GM19035 (cell line): ENCODE measurements at regions not wholly inside any gene's neighbourhood (a gene's known extent, or its start where the extent isn't known, plus 50 kb on each side); places are given as distances from the start of the nearest gene placed in this dataset.

Experiments used
- ATAC-seq: cut with Tn5 transposase; IDR thresholded peaks from one replicate; pipeline ENCODE4 v1.9.1; 2021; ENCODE audit not compliant: unreplicated experiment

DNA sequence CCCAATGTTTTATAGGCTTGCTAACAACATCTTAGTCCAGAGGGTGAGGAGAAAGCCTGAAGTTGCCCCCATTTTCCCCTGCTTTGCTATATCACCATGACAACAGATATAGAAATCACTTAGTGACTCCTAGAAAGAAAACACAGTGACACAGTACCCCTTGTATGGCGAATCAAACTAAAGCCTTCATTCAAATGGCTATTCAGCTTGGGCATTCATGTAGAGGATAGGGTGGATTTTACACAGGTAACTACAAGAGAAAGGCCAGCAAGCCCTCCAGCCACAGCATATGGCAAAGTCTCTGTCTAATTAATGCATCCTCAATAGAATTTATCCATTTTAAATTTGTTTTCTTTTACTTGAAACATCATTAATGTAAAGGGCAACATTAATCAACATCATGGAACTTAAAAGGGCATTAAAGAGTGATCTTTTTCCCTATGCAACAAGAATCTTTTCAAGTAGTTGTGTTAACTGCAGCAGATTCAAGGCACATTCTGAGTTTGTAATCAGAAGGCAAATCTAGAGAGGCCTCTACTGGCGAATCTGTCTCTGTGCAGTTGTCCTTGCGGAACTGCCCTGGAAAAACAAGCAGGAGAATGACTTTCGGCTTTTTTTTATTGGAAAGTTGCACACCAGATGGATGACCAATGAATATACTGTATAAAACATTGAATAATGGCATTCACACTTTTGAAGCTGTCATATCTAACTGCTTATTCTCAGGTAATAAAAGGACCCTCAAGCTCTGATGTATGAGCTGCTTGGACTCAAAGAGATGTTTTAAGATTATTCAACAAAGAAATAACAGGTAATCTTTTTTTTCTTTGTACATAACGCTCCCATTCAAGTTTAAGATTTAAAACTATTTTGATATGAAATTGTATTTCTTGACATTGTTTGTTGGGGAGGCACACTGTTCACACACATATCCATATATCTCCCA is 621.7 kb upstream of the AGTR1 start:
- no peak for ATAC-seq

DNA sequence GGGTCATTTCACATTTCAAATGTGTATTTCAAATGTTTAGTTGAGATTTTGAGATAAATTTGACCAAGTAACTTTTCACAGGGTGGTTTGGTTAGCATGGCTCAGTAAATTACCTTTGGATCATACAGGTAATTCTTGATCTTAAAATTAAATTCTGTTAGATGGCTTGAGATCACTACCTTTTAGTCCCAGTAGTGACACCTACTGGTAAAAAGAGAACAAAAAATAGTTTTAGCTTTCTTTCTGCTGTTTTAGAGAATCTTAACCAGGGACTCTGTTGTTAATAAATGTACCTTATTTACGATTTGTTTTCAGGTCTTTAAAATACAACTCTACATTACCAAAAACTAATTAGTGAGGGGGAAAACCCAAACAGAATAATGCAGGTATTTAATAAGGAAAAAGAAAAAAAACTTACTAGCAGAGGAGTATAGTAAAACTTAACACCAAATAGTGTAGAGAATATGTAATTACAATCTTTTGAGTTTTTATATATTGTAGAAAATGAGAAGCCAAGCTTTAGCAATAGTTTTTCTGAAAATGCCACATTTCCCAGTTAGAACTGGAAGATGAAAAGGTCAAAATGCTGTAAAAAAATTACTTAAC is 620.3 kb upstream of the AGTR1 start:
- no peak for ATAC-seq

DNA sequence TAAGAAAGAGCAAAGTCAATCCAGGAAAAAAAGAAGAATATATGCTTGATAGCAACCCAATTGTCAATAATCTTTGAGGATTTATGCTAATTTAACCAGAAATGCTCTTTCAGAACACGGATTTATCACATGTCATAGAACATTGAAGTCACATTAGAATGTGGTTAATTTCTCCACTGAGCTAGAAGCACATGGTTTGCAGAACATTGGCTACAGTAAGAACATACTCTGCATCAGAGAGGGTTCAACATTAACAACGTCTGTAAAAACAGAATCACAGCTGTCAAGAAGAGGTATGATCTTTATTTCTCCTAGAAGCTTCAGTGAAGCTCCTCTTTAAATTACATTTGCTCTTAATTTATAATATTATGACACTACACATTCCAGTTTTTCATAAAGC is 619.7 kb upstream of the AGTR1 start:
- ATAC-seq, result no peak

DNA sequence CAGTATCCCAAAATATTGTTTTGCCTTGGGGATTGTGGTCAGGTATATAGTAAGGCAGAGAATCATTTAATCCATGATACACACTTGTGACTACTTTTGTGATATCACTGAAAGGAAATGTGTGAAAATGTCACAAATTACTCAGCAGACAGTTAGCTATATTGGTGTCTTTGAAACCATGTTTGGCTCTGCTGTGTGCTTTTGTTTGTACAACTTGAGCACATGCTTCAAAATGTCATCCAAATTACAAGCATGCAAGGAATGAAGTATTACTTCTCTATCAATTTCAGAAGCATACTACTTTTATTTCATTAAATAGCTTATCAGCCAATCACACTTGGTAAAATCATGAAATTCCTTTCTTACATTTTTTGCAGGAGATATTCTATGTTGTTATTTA is 619.0 kb upstream of the AGTR1 start:
- no peak for ATAC-seq

DNA sequence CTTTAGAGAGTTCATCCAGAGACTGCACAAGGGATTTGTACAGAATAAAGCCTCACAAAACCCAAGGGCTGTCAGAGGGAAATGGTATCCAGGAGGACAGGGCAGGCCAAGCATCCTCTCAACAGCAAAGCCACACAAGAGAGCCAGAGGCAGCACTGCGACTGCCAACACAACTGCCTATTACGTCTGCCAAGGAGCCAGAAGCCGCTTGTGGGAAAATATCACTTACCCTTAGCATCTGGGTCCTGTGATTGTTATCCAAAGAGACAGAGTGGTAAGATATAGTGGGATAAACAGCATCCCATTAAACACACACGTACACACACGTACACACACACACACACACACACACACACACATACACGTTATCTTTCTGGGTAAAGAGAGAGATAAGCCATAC is 618.3 kb upstream of the AGTR1 start:
- no peak for ATAC-seq

DNA sequence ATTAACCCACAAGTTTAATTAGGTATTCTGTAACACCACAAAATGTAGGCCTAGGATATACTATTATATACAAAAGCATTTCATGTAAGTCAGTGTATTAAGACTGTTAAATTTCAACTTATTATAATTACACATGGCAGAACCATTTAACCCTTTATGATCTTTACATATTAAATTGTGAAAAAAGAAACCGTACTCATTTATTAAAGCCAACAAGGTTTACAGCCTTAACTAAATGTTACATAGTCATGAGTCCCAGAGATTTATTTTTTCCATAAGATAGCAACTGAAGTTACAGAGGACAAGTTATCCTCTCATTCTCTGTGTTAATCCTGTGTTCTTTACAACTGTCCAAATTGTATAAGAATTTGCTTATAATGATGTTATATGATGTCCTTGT is 615.8 kb upstream of the AGTR1 start:
- ATAC-seq, result no peak

DNA sequence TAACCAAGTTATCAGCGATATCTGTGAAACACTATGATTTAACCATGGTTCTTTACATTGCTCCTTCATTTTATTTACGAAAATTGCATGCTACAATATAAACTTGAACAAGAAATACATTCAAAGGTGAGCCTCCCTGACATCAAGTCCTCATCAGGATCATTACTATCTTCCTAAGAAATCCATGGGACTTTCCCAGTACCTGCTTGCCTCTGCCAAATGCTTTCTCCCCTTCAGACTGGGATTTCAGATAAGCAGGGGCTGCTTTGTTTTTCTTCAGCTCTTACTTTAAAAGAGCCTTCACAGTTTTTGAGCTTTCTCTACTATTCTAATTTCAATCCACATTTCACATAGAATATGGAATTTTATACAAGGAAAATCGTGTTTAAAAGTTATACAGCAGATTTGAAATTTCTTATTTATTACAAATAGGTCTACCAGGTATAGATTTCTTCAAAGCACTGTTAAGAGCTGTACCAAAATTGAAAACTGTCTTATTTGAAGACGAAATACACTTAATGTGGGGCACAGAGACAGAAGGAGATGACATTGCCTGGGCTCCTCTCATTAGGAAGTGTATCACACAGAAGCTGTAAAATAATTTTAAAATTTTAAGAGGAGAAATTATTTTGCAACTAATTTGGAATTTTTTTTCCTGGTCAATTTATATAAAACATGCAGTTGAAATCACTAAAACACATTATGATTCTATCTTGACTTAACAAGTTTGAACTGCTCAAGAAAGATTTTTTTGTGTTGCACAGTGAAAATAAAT is 615.0 kb upstream of the AGTR1 start:
- no peak for ATAC-seq

DNA sequence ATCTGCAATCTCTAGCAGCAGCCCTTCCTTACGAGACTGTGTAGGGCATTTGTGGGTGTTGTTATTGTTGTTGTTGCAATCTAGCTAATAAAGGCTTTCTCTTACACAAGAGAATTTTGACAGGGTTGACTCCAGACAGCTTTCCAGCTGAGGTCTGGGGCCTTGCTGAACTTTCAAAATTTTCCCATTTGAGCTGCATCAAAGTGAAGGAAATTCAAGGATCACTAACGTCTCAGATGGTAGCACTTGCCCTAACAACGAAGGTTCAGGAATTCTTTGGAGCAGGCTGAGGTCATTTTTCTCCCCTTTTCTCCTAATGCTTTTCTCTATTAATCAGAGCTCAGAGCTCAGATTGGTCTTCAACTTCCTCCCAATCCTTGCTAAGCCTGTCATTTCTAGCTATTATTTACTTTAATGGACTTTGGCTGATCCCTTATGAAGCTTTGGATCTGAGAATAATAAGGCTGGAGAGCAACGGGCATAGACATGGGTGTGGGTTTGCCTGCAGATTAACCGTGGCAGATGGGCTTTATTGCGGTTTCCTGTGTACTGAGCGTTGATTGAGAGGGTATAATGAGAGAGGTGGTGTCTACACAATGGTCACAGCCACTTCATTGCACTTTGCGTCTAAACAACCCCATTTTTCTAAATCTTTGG is 614.0 kb upstream of the AGTR1 start:
- ATAC-seq, result no peak

DNA sequence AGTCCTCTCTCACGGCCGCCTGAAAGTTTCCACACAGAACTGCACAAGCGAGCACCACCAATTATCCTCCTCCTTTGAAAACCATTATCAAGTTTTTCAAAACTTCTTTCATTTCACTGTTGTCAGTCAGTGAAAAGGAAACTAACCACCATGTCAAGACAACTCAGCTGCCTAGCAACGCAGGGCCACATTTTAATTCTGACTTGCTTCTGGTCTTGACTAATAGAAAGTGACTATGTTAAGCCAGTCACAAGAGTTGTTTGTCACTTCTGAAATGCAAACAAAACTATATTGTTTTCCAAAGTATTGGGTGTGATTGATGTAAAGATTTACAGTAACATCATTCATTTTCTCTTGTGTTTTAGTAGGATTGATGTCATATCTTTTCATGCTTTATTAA is 612.8 kb upstream of the AGTR1 start:
- ATAC-seq, result peak; percentile 95

DNA sequence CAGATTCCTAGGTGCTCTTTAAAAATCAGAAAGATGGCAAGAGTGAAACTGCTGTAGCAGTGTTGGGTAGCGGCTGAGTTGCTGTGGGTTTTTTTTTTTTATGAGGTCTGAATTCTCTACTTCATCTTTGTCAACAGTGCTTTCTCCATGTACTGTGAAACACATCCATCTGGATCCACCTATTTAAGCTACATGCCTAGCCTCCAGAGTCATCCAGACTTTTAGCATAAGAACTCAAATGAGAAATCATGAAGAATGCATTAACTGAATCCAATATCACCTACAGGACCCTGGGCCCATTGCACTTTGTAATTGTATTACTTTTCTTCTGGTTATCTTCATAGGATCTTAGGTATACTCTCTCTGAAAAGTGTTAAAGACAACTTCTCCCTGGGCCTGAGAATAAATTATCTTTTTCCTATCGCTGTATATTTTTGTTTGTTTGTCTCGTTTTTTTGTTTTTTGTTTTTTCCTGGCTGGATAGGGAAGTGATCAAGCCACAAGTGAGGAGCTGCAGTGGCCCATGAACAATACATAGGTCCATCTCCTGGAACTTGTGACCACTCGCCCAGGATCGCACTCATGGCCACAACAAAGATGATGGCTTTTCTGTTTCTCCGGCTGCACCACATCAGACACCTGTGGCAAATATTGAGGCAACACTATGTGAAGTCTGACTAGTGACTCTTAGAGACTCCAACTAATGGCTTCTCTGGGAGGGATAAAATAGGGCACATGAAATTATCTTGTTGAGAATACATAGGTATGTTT is 609.9 kb upstream of the AGTR1 start:
- no peak for ATAC-seq

DNA sequence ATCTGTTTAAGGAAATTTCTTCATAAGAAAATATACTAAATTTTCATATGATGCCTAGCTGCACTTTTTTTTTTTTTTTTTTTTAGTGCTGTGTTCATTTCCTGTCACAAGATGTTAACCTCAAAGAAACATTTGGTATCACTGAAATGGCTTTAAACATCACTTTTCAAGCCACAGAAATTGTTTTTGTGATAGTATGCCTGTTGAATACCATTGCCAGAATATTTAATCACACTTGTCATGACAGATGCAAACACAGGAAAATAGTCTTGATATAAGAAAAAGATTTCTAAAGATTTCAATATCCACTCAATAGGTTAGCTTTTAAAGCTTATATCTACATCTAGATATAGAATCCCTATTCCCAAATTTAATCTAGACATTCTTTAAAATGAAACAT is 608.5 kb upstream of the AGTR1 start:
- ATAC-seq, result no peak

DNA sequence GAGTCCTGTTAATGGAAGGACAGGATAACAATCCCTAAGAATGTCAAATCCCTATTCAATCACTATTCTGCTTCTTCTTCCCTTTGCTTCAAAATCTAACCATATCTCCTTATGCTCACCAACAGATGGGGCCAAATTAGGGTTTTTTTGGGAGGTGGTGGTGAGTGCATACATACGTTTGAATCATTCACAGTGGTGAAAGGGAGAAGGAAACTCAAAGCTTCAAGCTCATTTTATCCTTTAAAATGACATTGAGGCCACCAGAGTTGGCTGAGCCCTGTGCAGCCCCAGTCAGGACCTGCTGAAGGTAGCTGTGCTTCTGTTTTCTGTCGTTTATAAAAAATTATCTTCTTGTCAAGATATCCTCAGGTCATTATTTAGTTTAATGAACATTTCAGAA is 607.5 kb upstream of the AGTR1 start:
- no peak for ATAC-seq

DNA sequence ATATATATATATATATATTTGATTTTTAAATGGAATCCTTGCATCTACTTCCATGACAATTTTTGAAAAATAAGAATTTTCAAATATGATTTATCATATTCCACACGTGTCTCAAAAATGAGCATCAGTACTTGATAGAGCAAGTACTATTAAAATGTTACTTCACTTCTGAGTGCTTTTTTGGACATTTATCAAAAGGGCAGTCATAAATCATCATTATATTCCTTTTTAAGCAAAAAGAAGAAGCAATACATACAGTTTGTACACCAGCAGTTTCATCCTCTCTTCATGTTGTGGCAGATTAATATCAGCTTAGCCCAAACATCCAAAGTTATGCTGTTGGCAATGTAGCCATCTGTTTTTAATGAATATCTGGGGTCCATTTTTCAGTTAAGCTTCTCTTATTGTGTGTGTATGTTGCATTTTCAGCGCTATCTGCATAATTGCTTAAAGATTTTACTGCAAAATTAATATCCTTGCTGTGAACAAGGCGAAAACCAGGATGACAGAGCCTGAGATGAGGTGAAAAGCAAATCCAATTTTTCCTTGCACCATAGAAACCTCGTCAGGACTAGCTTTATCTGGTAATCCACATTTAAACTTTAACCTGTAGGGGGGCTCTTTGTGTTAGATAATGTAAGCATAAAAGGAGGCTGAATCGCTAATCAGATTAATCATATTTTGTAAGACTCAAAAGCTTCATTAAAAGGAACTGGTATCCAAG is 604.9 kb upstream of the AGTR1 start:
- no peak for ATAC-seq

DNA sequence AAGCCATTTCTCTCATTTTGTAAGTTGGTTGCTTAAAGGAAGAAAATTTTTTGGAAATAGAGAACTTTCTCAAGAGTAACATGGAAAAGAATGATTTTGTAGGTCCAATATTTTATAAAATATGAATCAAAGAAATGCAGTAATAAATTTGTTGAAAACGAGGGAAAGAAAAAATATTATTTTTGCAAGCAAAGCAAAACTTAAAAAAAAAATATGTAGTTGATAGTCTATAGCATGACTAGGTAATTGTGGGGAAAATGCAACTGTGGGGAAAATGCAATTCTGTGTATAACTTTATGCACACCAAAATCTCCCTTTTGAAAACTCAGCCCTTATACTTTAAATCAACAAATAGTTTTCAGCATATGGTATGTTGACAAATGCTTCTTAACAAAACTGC is 604.0 kb upstream of the AGTR1 start:
- no peak for ATAC-seq

DNA sequence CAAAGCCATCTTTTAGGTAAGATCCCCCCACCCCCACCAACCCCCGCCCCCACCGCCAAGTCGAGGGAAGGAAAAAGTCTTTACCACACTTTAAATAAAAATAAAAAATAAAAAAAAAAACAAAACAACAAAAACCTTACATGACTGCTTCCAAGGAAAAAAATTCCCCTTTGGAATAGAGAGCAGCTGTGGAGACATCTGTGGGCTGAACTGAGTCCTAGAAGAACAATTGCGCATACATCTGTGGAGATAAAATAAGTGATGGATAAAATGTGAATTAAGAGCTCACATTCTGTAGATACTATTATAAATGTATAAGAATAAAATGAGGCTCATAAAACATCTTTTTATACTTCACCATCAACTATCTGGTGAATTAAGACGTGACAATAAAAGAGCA is 601.7 kb upstream of the AGTR1 start:
- no peak for ATAC-seq

DNA sequence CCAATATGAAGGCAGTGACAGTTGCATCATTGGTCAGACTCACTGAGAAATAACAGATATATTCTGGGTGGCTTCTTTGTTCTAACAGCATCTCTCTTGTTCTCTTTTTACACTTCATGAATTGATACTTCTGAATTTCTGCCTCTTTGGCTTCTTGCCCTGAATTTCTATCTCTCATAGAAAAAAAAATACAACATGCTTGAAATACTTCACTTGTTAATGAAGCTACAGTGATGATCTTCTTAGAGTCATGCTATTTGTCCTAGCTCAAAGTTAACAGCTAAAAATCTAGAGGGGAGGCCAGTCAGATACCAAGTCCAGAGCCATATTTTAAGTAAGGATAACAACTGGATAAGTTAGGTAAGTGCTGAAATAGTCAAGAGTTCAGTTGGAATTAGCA is 597.2 kb upstream of the AGTR1 start:
- ATAC-seq, result no peak

DNA sequence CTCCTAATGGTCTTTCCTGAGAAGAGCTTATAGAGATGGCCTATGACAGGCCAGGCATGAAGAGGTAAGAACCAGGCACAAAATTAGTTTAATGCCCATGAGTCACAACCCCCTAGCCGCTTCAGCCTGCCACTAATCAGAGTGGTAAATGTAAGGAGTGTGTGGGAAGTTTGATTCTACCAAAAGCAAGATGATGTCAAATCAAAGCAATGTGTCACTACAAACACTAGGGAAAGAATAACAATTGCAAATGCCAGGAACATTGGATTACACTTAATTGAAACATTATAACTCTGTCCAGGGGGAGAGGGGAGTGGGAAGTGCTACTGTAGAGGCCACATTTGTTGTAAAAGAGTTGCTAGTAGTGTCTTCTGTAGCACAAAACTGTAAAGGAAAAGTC is 596.6 kb upstream of the AGTR1 start:
- ATAC-seq, result no peak

DNA sequence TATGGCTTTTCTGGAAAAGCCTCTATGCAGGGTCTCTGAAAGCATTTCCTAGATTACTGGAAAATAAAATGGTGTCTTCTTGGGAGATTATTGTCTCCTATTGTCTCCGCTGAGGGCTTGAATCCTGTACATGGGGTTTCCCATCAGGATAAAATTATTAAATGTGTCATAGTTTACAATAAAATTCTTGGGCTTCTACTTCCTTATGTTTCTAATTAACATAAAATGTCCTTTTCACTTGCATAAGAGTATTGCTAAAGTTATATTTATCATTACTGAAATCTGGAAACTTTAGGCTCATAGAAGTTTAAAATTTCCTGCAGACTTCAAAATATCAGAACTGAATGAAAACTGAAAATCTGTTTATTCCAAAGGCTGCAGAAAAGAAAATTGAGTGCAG is 595.5 kb upstream of the AGTR1 start:
- ATAC-seq, result no peak

DNA sequence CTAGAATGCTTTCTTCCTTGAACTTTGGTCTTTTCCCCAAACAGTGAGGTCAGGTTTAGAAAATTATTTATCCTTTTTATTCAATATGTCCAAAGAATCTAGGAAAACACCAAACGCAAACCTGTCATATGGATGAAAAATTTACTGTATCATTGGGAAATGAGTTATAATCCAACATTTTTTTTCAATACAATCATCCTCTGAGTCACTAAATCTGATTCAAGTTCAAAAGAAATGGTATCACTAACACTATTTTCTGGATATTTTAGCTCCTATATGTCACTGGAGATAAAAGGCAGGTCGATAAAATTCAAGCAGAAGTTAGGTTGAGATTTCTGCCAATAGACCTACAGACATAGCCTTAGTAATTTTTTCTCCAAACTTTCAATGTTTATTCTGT is 591.6 kb upstream of the AGTR1 start:
- no peak for ATAC-seq

DNA sequence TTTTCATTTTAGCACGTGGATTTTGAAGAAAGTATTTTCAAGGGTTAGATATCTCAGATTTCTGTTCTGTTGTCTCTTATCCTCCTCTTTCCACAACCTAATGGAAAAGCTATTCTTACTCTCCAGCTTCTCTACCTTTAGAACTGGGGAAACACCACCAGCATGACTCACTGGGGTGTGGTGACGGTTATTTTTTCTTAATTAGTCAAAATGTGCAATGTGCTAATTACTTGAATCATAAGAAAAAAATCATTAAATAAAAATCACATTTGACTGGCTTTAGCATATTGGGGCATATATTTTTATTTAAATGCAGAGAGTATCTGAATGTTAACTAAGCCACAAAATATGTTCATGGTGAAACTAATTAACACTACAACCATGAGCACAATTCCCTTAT is 570.7 kb upstream of the AGTR1 start:
- ATAC-seq, result no peak
